Brain microvascular endothelial cell (primary cell): ENCODE measurements at regions not wholly inside any gene's neighbourhood (a gene's known extent, or its start where the extent isn't known, plus 50 kb on each side); places are given as distances from the start of the nearest gene placed in this dataset.

Source experiments
- DNase-seq: peaks from one replicate; pipeline ENCODE4 v3.0.0-alpha.2; 2020
- H3K27ac ChIP-seq: fragments of 250-450 bp; sonication (Bioruptor Pico); 2 replicates; pipeline ENCODE4 v1.5.1; 2020; ENCODE audit warnings: mild to moderate bottlenecking, moderate library complexity
- H3K27me3 ChIP-seq: fragments of 250-450 bp; sonication (Bioruptor Pico); replicated peaks from 2 replicates; pipeline ENCODE4 v1.5.1; 2020; ENCODE audit warnings: mild to moderate bottlenecking
- H3K36me3 ChIP-seq: fragments of 250-450 bp; sonication (Bioruptor Pico); replicated peaks from 2 replicates; pipeline ENCODE4 v1.5.1; 2020; ENCODE audit warnings: mild to moderate bottlenecking
- H3K4me3 ChIP-seq: 2 replicates; pipeline ENCODE4 v1.5.1; 2011; ENCODE audit warnings: low read depth, mild to moderate bottlenecking, control low read depth, low read length, moderate library complexity
- CTCF ChIP-seq: IDR thresholded peaks from 2 replicates; pipeline ENCODE4 v1.5.1; 2011; ENCODE audit warnings: low read depth, mild to moderate bottlenecking, moderate library complexity, low read length, control low read depth, inconsistent platforms; ENCODE audit errors: missing control alignments
- in situ Hi-C: cut with HindIII; loops from 2 replicates; pipeline ENCODE4 v1.10.0; 2017; ENCODE audit warnings: low sequenced_read_pairs, low pct_ligation_motif_present

GRCh38 chr3:154987846-154988245, 92.3 kb upstream of the MME start:
- no peak for TF ChIP-seq CTCF
- in situ Hi-C loops, result no loop called here
- Histone ChIP-seq H3K4me3 (no peak overlapping the region), H3K27me3 (no peaks in the 10 kb centered on the region), H3K27ac (no peak overlapping the region), H3K36me3 (no peaks in the 10 kb centered on the region)
- DNase-seq, result no peak

GRCh38 chr3:154981664-154982063, 98.5 kb upstream of the MME start:
- in situ Hi-C loops, result no loop called here
- TF ChIP-seq CTCF, result no peak
- Histone ChIP-seq H3K36me3 (no peaks in the 10 kb centered on the region), H3K4me3 (no peak overlapping the region), H3K27ac (no peak overlapping the region), H3K27me3 (no peaks in the 10 kb centered on the region)
- no peak for DNase-seq

- DNase-seq, result no peak
- in situ Hi-C loops, result no loop called here
Observed at GRCh38 chr3:154981201-154981600, 98.9 kb upstream of the MME start.

GRCh38 chr3:154979331-154979730, 100.8 kb upstream of the MME start:
- no peak for DNase-seq
- H3K27me3 ChIP-seq, result no peaks in the 10 kb centered on the region
- TF ChIP-seq CTCF, result no peak
- in situ Hi-C loops, result no loop called here
- no peak overlapping the region for H3K27ac ChIP-seq
- no peak overlapping the region for H3K4me3 ChIP-seq
- H3K36me3 ChIP-seq, result no peaks in the 10 kb centered on the region

More at GRCh38 chr3:154981201-154981600, 98.9 kb upstream of the MME start:
- Histone ChIP-seq H3K36me3 (no peaks in the 10 kb centered on the region), H3K4me3 (no peak overlapping the region), H3K27ac (no peak overlapping the region), H3K27me3 (no peaks in the 10 kb centered on the region)
- TF ChIP-seq CTCF, result no peak

- no peak for TF ChIP-seq CTCF
- no peak overlapping the region for H3K27ac ChIP-seq
- H3K4me3 ChIP-seq, result no peak overlapping the region
- H3K27me3 ChIP-seq, result no peaks in the 10 kb centered on the region
- in situ Hi-C loops, result no loop called here
- no peaks in the 10 kb centered on the region for H3K36me3 ChIP-seq
- no peak for DNase-seq
Observed at GRCh38 chr3:154977666-154978065, 102.5 kb upstream of the MME start.
